H1 (cell line): ENCODE measurements at regions not wholly inside any gene's neighbourhood (a gene's known extent, or its start where the extent isn't known, plus 50 kb on each side); places are given as distances from the start of the nearest gene placed in this dataset.

Source experiments
- CTCF ChIP-seq, 3 experiments: IDR thresholded peaks; 1 replicate in 2 of 3; 2 replicates in 1 of 3; pipeline versions ENCODE4 v1.5.1 to v1.6.1; 2011; ENCODE audit warnings: low read length in 3 of 3, mild to moderate bottlenecking in 3 of 3, inconsistent platforms in 2 of 3, low read depth in 1 of 3, moderate library complexity in 1 of 3; ENCODE audit not compliant: insufficient read depth in 1 of 3; ENCODE audit errors: control extremely low read depth in 1 of 3
- EZH2 ChIP-seq: fragments of 200-600 bp; sonication (generic); IDR thresholded peaks from 2 replicates; pipeline ENCODE4 v1.7.1; 2012; ENCODE audit warnings: low read depth, mild to moderate bottlenecking, moderate library complexity, low read length, inconsistent platforms; ENCODE audit not compliant: severe bottlenecking
- YY1 ChIP-seq: IDR thresholded peaks from 2 replicates; pipeline ENCODE4 v1.6.1; 2011; ENCODE audit warnings: low read depth, mild to moderate bottlenecking, low read length

DNA sequence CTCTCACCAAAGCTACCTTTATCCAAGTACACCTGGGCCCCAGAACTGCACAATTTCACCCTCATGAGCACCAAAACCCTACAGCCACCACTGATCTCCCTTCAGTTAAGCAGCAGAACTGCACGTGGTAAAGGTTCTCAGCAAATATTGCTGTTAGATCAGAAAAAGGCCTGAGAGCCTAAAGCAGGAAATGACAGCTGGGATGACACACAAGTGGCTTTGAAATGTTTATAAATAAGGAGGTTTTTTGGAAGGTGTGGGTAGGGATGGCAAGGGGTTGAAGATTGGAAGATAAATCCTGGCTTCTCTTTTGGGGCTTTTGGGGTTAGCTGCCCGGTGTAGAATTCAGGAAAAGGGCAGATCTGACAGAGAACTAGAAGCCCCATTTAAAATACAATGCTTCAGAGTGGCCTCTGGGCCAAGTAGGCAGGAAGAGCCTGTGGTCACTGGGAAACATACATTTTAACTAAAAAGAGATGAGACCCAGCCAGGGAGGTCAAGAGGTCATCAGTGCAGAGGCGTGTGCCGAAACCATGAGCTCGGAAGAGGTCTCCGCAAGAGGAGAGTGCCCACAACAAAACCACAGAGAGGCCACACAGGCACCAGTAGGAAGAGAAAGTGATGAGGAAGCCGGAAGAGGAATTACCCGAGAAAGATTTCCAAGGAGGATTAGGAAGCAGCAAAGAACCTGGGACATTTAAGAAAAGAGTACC is 916.5 kb downstream of the NLGN4Y start:
- TF ChIP-seq CTCF (IDR thresholded peaks at IDR 0.05; ENCODE audit: control extremely low read depth in 1 of 3, insufficient read depth in 1 of 3, low read depth in 1 of 3, low read length in 3 of 3) (no peak), YY1 (no peak), EZH2 (no peak)
